HG02623 (cell line): ENCODE measurements at regions not wholly inside any gene's neighbourhood (a gene's known extent, or its start where the extent isn't known, plus 50 kb on each side); places are given as distances from the start of the nearest gene placed in this dataset.

ENCODE experiments used
- ATAC-seq: cut with Tn5 transposase; IDR thresholded peaks from one replicate; pipeline ENCODE4 v1.9.1; 2021; ENCODE audit warnings: moderate library complexity; ENCODE audit not compliant: unreplicated experiment

DNA sequence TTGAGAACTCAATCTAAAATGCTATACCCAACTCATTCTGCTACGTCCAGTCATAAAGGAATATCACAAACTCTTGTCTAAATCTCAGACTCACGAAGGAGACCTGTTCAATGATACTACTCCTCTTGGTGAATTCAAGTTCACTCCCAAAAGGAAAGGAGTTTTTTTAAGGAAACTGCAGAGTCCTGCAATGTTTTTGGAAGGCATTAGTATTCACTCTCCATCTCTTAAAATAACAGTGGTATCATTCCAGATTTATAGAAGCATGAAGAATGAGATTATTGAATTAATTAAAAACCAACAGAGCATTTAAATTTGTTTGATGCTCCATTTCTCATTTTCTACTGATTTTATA lies 73.4 kb downstream of the FOXD1 start:
- no peak for ATAC-seq

GRCh38 chr5:73374520-73375190 lies 73.9 kb downstream of the FOXD1 start:
- ATAC-seq, result no peak

DNA sequence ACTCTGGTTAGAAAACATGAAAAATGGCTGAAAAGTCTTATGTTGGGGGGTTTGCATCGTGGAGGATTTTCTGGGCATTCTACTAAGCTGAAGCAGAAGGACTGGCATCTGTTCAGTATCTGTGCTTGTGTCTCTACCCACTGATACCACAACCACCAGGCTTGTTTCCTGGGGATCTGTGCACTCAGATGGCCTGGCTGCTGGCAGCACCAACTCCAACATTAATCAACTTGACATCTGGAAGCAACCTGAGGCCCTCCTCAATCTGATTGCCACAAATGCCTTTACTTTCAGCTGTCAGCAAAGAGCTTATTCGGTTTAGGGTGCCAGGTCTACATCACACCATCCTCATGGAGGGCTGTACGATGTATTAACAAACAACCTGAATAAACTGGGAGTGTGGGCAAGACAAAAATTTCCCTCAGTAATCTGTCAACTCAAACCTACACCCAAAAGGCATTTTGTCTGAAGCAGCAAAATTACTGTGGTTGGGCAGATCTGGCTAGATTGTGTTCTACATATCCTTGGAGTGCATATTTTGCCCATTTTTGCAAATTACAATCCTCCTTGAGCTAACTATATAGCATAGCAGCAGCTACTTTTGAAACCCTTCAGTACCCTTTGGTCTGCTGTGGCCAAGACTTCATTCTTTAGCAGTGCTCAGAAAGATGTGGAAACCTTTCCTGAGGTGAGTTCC lies 74.6 kb downstream of the FOXD1 start:
- no peak for ATAC-seq

- no peak for ATAC-seq
Measured at GRCh38 chr5:73370640-73371583, 77.7 kb downstream of the FOXD1 start.

GRCh38 chr5:73370095-73370494 lies 78.5 kb downstream of the FOXD1 start:
- ATAC-seq, result no peak

DNA sequence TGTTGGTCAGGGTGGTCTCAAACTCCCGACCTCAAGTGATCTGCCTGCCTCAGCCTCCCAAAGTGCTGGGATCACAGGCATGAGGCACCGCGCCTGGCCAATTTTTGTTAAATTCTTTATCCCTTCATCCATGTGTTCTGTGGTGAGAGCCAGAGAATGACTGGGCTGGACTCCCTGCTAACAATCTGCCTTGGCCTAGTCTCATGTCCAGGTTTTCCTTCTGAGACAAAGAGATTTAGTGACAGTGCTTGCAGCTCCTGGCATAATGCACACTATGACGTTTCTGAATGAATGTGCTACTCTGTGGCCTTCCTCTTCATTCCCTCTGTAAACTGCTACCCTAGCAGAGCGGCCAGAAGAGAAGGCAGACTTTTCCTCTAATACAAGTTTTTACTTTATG lies 79.3 kb downstream of the FOXD1 start:
- no peak for ATAC-seq

DNA sequence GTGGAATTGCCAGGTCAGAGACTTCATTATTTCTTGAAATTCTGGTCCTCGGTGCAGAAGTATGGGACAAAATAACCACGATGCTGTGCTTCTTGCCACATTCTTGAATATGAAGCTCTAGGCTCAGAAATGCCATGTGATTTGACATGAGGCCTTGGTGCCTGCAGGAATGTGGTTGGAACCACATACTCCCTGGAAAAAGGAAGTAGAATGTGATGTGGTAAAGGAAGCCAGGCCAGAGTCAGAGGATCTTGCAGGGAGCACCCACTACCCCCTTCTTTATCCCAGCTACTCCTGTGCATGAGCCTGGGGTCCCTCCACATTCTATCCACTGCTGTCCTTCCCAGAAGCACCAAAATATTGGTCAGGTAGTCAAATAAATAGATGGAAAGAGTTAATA lies 80.9 kb downstream of the FOXD1 start:
- no peak for ATAC-seq

GRCh38 chr5:73365990-73366667 lies 82.4 kb downstream of the FOXD1 start:
- ATAC-seq, result no peak

- no peak for ATAC-seq
Measured at GRCh38 chr5:73365301-73365853, 83.2 kb downstream of the FOXD1 start.

DNA sequence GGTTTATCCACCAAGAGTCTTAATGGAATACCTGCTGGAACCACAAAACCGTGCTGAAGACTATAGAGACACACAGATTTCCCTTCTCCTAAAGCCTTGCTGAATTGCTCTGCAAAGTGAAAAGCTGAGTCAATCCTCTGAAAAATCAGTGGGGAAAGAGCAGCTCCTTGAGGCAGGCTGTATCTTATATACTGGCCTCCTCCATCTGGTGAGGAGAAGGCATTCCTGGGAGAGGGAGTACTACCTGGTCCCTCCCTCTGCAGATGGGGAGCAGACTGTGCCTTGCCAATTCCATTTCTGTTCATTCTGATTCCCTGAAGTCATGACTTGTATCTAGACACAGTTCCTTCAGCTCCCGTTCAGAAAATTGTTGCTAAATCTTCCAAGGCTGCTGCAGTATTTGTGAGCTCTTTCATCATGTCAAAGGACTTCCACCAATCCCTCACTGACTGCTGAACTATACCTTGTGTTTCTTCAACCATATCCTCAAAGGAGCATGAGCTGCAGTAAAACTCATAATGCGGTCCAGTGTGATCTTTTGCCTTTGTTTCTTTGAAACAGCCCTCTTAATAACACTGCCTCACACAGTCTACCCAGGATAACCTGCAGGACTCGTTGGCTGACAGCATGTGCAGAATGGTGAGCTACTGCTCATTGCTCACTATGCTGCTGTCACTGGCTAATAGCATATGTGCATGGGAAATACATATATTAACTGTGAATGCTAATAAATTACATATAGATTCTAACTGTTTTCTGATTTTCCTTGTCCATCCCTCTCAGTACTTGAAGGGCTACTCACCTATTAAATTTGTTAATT lies 84.5 kb downstream of the FOXD1 start:
- ATAC-seq, result no peak

GRCh38 chr5:73359395-73359794 lies 89.2 kb downstream of the FOXD1 start:
- no peak for ATAC-seq

DNA sequence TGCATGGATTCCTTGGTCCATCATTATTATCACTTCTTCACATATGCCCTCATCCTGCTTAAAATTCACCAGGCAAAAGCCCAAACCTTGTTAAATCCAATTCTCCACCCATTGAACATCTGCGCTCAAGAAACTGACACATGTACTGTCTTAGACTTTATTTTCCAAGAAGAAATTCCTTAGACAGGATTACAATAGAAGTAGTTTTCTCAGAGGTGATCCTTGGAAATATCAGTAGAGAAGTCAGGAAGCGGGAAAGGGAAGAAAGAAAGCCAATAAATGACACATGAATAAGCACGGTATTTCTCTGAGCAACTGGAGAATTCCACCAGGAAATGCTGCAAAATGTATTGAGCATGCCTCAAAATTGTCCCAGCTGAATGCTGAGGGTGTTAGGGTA lies 90.2 kb downstream of the FOXD1 start:
- ATAC-seq, result no peak

GRCh38 chr5:73357576-73357975 lies 91.0 kb downstream of the FOXD1 start:
- ATAC-seq, result no peak

- no peak for ATAC-seq
Measured at GRCh38 chr5:73355108-73355507, 93.5 kb downstream of the FOXD1 start.

- no peak for ATAC-seq
Measured at GRCh38 chr5:73354406-73354805, 94.2 kb downstream of the FOXD1 start.

GRCh38 chr5:73352649-73353230 lies 95.8 kb downstream of the FOXD1 start:
- ATAC-seq, result no peak

DNA sequence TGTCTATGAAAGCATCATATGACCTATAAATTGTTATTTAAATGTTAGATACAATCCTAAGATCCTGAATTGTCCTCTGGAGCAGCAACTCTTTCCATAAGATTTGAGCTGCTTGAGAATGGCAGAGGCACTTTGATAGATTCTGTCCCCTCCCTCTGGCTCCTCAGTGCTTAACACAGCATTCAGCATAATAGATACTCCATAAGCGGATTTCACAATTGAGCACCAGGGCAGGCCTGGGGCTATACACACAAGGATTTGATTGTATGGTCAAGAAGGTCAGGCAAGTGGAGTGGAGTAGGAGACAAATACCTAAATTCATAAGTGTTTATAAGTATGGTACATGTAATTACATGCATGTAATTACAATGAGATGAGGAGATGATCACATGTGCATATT lies 96.3 kb downstream of the FOXD1 start:
- ATAC-seq, result no peak

DNA sequence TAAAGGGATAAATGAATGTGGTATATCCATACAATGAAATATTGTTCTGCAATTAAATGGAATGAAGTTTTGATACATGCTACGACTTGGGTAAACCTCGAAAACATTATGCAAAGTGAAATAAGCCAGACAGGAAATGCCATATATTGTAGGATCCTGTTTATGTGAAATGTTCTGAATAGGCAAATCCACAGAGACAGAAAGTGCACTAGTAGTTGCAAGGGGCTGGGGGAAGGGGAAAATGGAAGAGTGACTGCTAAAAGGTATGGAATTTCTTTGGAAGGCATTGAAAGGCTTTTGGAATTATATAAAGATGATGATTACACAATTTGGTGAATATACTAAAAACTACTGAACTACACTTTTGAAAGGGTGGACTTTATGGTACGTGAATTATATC lies 97.0 kb downstream of the FOXD1 start:
- no peak for ATAC-seq

- no peak for ATAC-seq
Measured at GRCh38 chr5:73346878-73347408, 101.6 kb downstream of the FOXD1 start.
